ENCODE measurements at regions not wholly inside any gene's neighbourhood (a gene's known extent, or its start where the extent isn't known, plus 50 kb on each side); places are given as distances from the start of the nearest gene placed in this dataset.

DNA sequence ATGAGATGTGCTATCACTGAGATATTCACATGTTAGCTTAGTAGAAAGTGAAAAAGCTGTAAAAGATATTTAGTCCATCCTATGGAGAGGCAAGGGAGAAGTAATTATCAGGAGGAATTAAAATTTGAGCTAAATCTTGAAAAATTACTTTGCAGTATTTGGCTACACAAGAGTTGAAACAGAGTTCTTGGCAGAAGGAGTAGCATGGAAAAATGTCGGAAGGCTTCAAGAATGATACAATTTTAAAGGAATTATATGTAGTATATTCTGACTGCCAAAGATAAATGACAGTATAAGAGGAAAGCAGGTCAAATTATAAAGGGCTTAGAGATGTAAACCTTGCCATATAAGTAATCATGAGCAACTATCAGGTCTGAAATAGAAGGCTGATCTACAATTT, 518.9 kb downstream of the BRINP3 start:
- Histone ChIP-seq H3K36me3 (replicated peaks; ENCODE audit: insufficient read depth, low read length) (no peaks in the 10 kb centered on the region), H3K27me3 (replicated peaks; ENCODE audit: insufficient read depth, low read length) (no peaks in the 10 kb centered on the region), H3K27ac (ENCODE audit: low read length) (no peak overlapping the region), H3K9me2 (replicated peaks; ENCODE audit: insufficient read depth, low read length) (no peaks in the 10 kb centered on the region), H3K4me2 (ENCODE audit: low read depth, low read length) (no peak overlapping the region), H3K79me2 (ENCODE audit: low read length) (no peaks in the 10 kb centered on the region), H3K9ac (ENCODE audit: low read length) (no peak overlapping the region), H3K9me3 (replicated peaks; ENCODE audit: insufficient read depth, low read length) (no peaks in the 10 kb centered on the region), H3F3A (ENCODE audit: insufficient read depth, low read length) (no peaks in the 10 kb centered on the region), H3K4me3 (ENCODE audit: low read length) (no peak overlapping the region), H2AFZ (ENCODE audit: low read length) (no peak overlapping the region), H3K4me1 (ENCODE audit: low read length) (no peaks in the 10 kb centered on the region), H4K20me1 (ENCODE audit: insufficient read depth, low read length) (no peaks in the 10 kb centered on the region)
- TF ChIP-seq, protein P1, sequence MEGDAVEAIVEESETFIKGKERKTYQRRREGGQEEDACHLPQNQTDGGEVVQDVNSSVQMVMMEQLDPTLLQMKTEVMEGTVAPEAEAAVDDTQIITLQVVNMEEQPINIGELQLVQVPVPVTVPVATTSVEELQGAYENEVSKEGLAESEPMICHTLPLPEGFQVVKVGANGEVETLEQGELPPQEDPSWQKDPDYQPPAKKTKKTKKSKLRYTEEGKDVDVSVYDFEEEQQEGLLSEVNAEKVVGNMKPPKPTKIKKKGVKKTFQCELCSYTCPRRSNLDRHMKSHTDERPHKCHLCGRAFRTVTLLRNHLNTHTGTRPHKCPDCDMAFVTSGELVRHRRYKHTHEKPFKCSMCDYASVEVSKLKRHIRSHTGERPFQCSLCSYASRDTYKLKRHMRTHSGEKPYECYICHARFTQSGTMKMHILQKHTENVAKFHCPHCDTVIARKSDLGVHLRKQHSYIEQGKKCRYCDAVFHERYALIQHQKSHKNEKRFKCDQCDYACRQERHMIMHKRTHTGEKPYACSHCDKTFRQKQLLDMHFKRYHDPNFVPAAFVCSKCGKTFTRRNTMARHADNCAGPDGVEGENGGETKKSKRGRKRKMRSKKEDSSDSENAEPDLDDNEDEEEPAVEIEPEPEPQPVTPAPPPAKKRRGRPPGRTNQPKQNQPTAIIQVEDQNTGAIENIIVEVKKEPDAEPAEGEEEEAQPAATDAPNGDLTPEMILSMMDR (IDR thresholded peaks at IDR 0.05; ENCODE audit: low read length): no peak
- no peak for TF ChIP-seq EZH2phosphoT487 (IDR thresholded peaks at IDR 0.05; ENCODE audit: low read length)
- no peak for TF ChIP-seq EZH2 (optimal IDR thresholded peaks at IDR 0.05; ENCODE audit: low read depth, low read length)
- no peak for DNase-seq

DNA sequence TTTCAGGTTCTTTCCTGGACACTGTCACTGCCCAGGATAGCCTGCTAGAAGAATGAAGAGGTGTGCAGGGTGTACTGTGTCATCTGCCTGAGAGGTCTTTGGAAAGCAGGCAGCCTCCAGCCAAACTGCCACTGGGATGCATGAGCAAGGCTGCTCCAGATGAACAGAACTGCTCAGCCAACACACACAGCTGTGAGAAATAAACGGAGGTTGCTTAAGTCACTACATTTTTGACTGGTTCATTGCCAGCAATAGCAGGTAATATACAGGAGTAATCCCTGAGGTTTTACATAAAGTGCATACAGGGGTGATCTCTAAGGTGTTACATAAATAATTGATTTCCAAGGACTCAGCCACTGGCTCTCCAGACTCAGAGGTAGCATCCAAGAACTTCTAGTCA, 516.9 kb downstream of the BRINP3 start:
- Histone ChIP-seq H3K27me3 (replicated peaks; ENCODE audit: insufficient read depth, low read length) (no peaks in the 10 kb centered on the region), H2AFZ (ENCODE audit: low read length) (no peak overlapping the region)

DNA sequence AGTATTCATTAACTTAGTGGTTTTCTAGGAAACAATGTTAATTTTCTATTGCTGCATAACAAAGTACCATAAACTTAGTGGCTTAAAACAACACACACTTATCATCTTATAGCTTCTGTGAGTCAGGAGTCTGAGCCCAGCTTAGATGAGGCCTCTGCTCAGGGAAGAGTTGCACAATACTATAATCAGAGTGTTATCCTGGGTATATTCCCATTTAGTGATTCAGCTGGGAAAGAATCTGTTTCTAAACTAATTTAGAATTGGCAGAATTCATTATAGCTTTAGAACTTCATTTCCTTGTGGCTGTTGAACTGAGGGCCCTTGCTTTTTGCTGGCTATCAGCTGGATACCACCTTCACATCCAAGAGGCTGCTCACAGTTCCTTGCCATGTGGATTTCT, 515.5 kb downstream of the BRINP3 start:
- H3K27ac ChIP-seq (ENCODE audit: low read length): no peak overlapping the region
- no peaks in the 10 kb centered on the region for H3K4me1 ChIP-seq (ENCODE audit: low read length)
- no peak overlapping the region for H2AFZ ChIP-seq (ENCODE audit: low read length)
- H4K20me1 ChIP-seq (ENCODE audit: insufficient read depth, low read length): 0 out of 2 replicates have a peak, but pooled peaks cover 3% of the 10 kb centered on the region
- H3K4me3 ChIP-seq (ENCODE audit: low read length): no peak overlapping the region
- H3K79me2 ChIP-seq (ENCODE audit: low read length): no peaks in the 10 kb centered on the region
- no peaks in the 10 kb centered on the region for H3K36me3 ChIP-seq (replicated peaks; ENCODE audit: insufficient read depth, low read length)
- DNase-seq: no peak
- H3K9ac ChIP-seq (ENCODE audit: low read length): no peak overlapping the region
- no peaks in the 10 kb centered on the region for H3K9me2 ChIP-seq (replicated peaks; ENCODE audit: insufficient read depth, low read length)
- no peaks in the 10 kb centered on the region for H3K27me3 ChIP-seq (replicated peaks; ENCODE audit: insufficient read depth, low read length)
- TF ChIP-seq EZH2phosphoT487 (IDR thresholded peaks at IDR 0.05; ENCODE audit: low read length) (no peak), EZH2 (optimal IDR thresholded peaks at IDR 0.05; ENCODE audit: low read depth, low read length) (no peak)
- TF ChIP-seq, protein P1 (IDR thresholded peaks at IDR 0.05; ENCODE audit: low read length): no peak
- H3K9me3 ChIP-seq (replicated peaks; ENCODE audit: insufficient read depth, low read length): no peaks in the 10 kb centered on the region
- H3K4me2 ChIP-seq (ENCODE audit: low read depth, low read length): no peak overlapping the region
- no peaks in the 10 kb centered on the region for H3F3A ChIP-seq (ENCODE audit: insufficient read depth, low read length)

More for the DNA sequence above, 516.9 kb downstream of the BRINP3 start:
- DNase-seq: no peak
- no peak for TF ChIP-seq EZH2phosphoT487 (IDR thresholded peaks at IDR 0.05; ENCODE audit: low read length)
- no peak for TF ChIP-seq EZH2 (optimal IDR thresholded peaks at IDR 0.05; ENCODE audit: low read depth, low read length)
- TF ChIP-seq, protein P1 (IDR thresholded peaks at IDR 0.05; ENCODE audit: low read length): no peak
- Histone ChIP-seq H3K36me3 (replicated peaks; ENCODE audit: insufficient read depth, low read length) (no peaks in the 10 kb centered on the region), H3K27ac (ENCODE audit: low read length) (no peak overlapping the region), H3K9me3 (replicated peaks; ENCODE audit: insufficient read depth, low read length) (no peaks in the 10 kb centered on the region), H3K4me1 (ENCODE audit: low read length) (no peaks in the 10 kb centered on the region), H3K4me3 (ENCODE audit: low read length) (no peak overlapping the region), H3K79me2 (ENCODE audit: low read length) (no peaks in the 10 kb centered on the region), H3K9ac (ENCODE audit: low read length) (no peak overlapping the region), H3K4me2 (ENCODE audit: low read depth, low read length) (no peak overlapping the region), H3K9me2 (replicated peaks; ENCODE audit: insufficient read depth, low read length) (no peaks in the 10 kb centered on the region), H3F3A (ENCODE audit: insufficient read depth, low read length) (no peaks in the 10 kb centered on the region), H4K20me1 (ENCODE audit: insufficient read depth, low read length) (0 out of 2 replicates have a peak, but pooled peaks cover 2% of the 10 kb centered on the region)

Data from MM.1S (cell line).